Stomach smooth muscle (tissue), 2 donors: ENCODE measurements at regions not wholly inside any gene's neighbourhood (a gene's known extent, or its start where the extent isn't known, plus 50 kb on each side); places are given as distances from the start of the nearest gene placed in this dataset.

Experiments used
- H3K27ac ChIP-seq: one replicate; pipeline ENCODE4 v1.7.0; 2013; ENCODE audit warnings: mild to moderate bottlenecking, low read length, inconsistent platforms
- H3K27me3 ChIP-seq, 2 donors: one replicate each; pipeline ENCODE4 v1.7.0; 2013; ENCODE audit warnings: low read length in 2 of 2; ENCODE audit not compliant: insufficient read depth in 2 of 2, control insufficient read depth in 1 of 2
- H3K36me3 ChIP-seq, 2 donors: one replicate each; pipeline ENCODE4 v1.7.0; 2013; ENCODE audit warnings: low read length in 2 of 2; ENCODE audit not compliant: control insufficient read depth in 2 of 2, insufficient read depth in 2 of 2
- H3K4me1 ChIP-seq: one replicate; pipeline ENCODE4 v1.7.0; 2013; ENCODE audit warnings: low read length; ENCODE audit not compliant: control insufficient read depth, insufficient read depth
- H3K4me3 ChIP-seq, 2 donors: one replicate each; pipeline ENCODE4 v1.7.0; 2013; ENCODE audit warnings: low read length in 2 of 2
- H3K9ac ChIP-seq, 2 donors: one replicate each; pipeline ENCODE4 v1.7.0; 2013; ENCODE audit warnings: low read length in 2 of 2, mild to moderate bottlenecking in 1 of 2
- H3K9me3 ChIP-seq, 2 donors: one replicate each; pipeline ENCODE4 v1.7.0; 2013; ENCODE audit warnings: low read length in 2 of 2; ENCODE audit not compliant: control insufficient read depth in 2 of 2
- donor health status: healthy.
- donor health status: Pancreatic carcinoma.

DNA sequence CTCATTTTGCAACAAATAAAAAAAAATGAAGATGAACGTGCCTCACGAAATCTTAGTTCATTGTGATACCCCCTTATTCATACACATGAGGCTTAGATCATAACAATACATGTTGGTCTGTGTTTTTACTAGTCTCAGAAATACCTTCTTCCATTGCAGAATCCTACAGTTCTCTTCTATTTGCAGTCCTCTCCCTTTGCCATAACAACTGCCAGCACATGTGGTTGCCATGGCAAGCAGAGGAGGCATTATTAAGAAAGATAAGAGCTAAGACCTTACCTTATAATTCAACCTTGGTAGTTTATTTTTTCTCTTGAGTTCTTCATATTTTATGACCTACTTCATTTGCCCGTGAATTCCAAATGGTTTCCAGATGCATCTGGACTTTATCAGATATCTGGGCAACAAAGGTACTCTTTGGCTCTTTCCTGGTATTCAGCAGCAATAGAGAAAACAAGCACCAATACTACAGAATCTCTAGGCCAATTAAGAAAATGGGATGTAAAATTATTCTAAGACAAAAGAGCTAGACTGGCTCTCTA is 524.0 kb downstream of the CMPK2 start:
- Histone ChIP-seq H3K36me3 (no peaks in the 10 kb centered on the region), H3K9ac (no peak overlapping the region), H3K27ac (no peak overlapping the region), H3K4me1 (no peaks in the 10 kb centered on the region), H3K27me3 (no peaks in the 10 kb centered on the region), H3K4me3 (no peak overlapping the region), H3K9me3 (no peaks in the 10 kb centered on the region)

DNA sequence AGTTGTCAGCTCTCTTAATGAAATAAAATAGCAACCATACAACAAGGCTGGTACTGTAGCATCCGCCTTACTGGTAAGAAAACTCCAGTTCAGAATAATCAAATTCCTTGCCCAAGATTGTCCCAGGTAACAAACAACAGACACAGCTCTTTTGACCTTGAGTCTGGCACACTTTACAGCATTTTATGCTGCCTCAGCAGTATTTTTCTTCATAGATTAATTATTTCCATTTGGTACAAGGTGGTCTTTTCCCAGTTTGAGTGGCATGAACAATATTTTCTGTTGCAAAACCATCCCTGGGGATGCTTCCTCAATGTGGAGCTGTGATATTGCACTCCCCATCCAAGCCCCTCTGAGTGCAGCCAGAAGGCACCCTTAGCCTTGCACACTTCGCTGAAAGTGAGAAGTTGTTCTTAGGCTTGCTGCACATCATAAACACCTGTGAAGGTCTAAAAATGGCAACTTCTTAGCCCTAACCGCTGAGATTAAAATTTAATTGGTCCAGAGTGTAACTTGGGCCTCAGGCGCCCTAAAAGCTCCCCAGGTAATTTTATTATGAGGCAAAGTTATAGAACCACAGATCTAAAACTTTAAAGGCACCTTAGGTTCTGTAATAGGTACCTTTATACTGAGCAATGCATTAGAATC is 523.3 kb downstream of the CMPK2 start:
- Histone ChIP-seq H3K4me1 (no peaks in the 10 kb centered on the region), H3K9ac (no peak overlapping the region), H3K36me3 (no peaks in the 10 kb centered on the region), H3K27me3 (no peaks in the 10 kb centered on the region), H3K9me3 (no peaks in the 10 kb centered on the region), H3K4me3 (no peak overlapping the region), H3K27ac (no peak overlapping the region)

DNA sequence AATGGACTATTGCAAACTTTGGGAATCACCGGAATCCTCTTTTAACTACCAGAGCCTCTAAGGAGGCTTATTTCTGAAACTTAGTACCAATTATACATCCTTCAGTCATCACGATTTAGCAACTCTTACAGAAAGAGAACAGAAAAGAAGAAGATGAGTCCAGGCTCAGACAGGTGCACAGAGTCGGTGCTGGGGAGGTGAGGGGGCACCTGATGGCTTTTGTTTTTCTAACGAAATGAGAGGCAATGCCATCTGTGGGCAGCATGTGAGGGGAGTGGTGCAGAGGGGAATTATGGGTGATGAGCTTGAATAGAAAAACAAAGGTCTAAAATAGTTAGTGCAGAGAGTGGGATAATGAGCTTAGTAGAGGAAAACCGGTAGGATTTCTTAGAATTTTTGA is 522.6 kb downstream of the CMPK2 start:
- Histone ChIP-seq H3K4me1 (no peaks in the 10 kb centered on the region), H3K4me3 (no peak overlapping the region), H3K9me3 (no peaks in the 10 kb centered on the region), H3K27ac (no peak overlapping the region), H3K9ac (no peak overlapping the region), H3K27me3 (no peaks in the 10 kb centered on the region), H3K36me3 (no peaks in the 10 kb centered on the region)

DNA sequence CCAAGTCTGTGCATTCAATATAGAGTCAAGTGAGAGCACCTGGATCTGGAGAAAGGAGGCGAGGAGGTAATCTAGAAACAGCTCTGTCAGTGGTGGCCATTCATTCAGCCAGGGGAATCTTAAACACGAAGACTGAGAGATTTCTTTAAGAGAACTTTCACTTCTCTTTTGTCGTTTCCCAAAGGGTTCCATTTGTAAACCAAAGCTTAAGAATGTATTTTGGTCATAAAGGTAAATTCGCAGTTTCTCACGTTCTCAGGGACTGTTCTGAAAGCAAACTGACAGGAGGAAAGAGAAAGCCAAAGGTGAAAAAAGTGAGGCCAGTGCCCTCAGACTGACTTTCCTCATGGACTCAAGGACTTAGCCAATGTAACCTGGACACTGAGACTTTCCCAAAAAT is 513.5 kb downstream of the CMPK2 start:
- Histone ChIP-seq H3K4me1 (no peaks in the 10 kb centered on the region), H3K27me3 (no peaks in the 10 kb centered on the region), H3K9ac (no peak overlapping the region), H3K27ac (no peak overlapping the region), H3K9me3 (no peaks in the 10 kb centered on the region), H3K4me3 (no peak overlapping the region), H3K36me3 (no peaks in the 10 kb centered on the region)

DNA sequence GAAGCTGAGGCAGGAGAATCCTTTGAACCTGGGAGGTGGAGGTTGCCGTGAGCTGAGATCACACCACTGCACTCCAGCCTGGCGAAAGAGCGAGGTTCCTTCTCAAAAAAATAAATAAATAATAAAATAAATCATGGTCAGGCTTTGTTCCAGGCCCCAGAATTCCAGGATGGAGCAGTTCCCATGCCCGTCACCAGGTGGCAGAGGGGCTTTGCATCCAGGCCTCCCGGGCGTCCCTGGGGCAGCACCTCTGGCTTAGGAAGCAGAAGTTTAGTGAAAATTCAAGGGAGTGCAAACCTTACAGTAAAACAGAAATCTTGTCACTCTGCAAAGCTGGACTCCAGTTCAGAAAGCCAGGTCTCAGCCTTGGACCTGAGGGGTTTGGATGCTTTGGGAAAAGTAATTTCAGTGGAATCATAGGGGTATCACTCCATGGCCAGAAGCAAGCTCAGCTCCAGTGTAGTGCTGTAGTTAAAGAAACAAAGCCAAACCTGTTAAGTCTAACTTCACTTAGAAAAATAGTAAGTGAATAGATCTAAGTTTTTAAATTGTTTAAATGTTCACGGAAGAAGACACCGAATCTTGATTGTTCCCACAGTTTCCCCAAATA is 512.7 kb downstream of the CMPK2 start:
- H3K9ac ChIP-seq, result no peak overlapping the region
- H3K4me3 ChIP-seq, result no peak overlapping the region
- H3K27me3 ChIP-seq, result no peaks in the 10 kb centered on the region
- H3K4me1 ChIP-seq, result no peaks in the 10 kb centered on the region
- H3K27ac ChIP-seq, result no peak overlapping the region
- H3K9me3 ChIP-seq, result no peaks in the 10 kb centered on the region
- no peaks in the 10 kb centered on the region for H3K36me3 ChIP-seq

DNA sequence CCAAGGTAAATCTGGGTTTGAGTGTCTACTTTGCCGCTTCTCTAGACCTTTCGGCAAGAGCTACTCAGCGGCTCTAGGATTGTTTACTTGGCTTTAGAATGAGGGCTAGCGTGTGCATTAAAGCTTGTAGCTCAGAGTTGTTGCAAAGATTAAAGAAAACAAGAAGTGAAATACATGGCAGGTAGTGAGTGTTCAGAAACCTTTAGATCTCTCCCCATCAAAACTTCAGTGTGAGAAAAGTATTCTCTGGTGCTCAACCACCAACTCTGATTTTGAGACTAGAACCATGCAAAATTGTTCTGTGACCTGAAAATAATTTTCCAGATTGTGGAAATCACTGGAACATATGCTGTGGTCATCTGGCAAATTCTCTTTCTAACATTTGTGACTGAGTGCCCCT is 512.0 kb downstream of the CMPK2 start:
- no peaks in the 10 kb centered on the region for H3K36me3 ChIP-seq
- H3K27me3 ChIP-seq, result no peaks in the 10 kb centered on the region
- H3K4me1 ChIP-seq, result no peaks in the 10 kb centered on the region
- H3K4me3 ChIP-seq, result no peak overlapping the region
- H3K9ac ChIP-seq, result no peak overlapping the region
- H3K9me3 ChIP-seq, result no peaks in the 10 kb centered on the region
- no peak overlapping the region for H3K27ac ChIP-seq

DNA sequence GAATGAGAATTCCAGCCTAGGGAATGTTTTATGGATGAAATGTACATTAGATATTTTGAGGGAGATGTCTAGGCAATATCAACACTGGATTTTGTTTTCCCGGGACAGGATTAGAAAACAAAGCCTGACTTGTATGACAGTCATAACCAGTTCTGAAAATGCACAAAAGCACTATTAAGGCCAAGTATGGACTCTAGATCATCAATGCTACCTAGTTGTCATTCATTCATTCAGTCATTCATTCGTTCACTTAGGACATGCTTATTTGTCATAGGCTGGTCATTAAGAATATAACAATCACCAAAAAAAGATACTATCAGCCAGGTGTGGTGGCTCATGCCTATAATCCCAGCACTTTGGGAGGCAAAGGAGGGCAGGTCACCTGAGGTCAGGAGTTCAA is 511.2 kb downstream of the CMPK2 start:
- no peaks in the 10 kb centered on the region for H3K27me3 ChIP-seq
- no peaks in the 10 kb centered on the region for H3K4me1 ChIP-seq
- no peak overlapping the region for H3K4me3 ChIP-seq
- no peaks in the 10 kb centered on the region for H3K9me3 ChIP-seq
- H3K9ac ChIP-seq, result no peak overlapping the region
- H3K27ac ChIP-seq, result no peak overlapping the region
- no peaks in the 10 kb centered on the region for H3K36me3 ChIP-seq

DNA sequence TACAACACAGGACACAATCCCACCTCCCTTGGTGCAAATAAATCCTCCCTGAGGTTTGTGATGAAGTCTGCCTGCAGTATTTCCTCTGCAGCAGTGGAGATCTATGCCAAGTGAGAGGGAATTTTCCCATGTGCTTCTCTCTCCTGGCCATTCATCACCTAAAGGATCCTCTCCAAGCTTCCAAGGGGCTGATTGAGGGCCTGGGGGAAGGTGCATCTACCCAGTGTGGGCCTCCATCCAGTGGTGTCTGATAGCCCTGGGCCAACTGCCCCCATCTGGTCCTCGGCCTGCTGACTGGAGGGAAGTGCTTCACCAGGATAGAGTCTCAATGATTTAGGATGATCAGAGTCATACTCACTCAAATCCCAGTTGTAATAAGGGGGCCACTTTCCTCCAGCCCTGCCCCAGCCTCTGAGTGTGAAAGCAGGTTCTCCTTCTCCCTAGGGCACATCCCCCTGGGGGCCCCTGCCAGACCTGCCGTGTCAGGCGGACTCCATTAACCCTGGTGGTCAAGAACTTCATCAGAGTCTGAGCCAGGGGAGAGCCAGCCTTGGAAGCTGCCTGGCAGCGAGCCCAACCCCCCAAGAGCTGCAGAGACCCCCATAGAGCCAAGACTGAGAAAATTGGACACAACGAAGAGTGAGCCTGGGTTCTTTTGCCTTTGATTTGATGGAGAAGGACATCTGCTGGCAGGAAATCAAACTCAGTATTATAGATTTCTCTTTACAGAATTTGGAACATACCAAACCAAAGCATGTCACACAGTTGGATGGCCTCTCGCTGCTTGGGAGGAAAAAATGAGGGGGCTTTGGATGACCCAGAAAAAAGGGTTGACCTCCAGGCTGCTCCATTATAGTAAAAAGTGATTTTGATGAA is 509.6 kb downstream of the CMPK2 start:
- Histone ChIP-seq H3K4me3 (no peak overlapping the region), H3K27ac (no peak overlapping the region), H3K27me3 (no peaks in the 10 kb centered on the region), H3K36me3 (no peaks in the 10 kb centered on the region), H3K4me1 (no peaks in the 10 kb centered on the region), H3K9ac (no peak overlapping the region), H3K9me3 (no peaks in the 10 kb centered on the region)

DNA sequence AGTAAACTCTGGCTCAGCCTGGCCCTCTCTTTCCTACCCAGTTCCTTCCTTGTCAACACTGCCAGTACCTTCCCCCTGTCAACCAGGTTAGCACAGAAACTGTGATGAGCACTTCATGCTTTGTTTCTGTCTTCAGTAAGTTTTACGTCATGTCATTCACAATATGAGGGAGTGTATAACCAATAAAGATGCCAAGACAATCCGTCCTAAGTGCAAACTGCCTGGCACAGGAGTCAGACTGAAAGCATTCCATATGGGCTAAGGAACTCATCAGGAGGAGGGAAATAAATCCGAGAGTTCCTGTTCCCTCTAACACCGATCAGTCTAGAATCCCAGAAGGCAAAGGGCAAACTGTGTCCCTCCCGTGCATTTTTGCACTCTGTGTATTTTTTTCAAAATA is 507.2 kb downstream of the CMPK2 start:
- no peaks in the 10 kb centered on the region for H3K9me3 ChIP-seq
- no peak overlapping the region for H3K4me3 ChIP-seq
- H3K9ac ChIP-seq, result no peak overlapping the region
- H3K27ac ChIP-seq, result no peak overlapping the region
- no peaks in the 10 kb centered on the region for H3K27me3 ChIP-seq
- no peaks in the 10 kb centered on the region for H3K4me1 ChIP-seq
- H3K36me3 ChIP-seq, result no peaks in the 10 kb centered on the region

DNA sequence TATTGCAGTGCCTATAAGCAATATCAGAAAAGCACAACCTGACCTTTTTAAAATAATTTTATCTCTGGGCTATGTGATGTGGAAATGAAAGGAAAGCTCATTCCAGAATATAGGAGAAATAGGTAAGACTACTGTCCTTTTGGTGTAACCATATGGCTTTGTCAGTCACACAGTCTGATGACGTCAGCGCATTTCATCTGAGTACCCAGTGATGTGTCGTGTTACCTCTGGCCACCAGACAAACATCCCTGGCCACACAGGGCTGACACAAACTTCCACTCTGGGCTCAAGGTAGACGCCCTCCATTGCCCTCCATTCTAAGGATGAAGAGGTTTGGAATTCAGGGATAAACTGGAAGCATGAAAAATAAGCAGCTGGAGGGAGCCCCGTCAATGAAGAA is 506.7 kb downstream of the CMPK2 start:
- Histone ChIP-seq H3K4me3 (no peak overlapping the region), H3K4me1 (no peaks in the 10 kb centered on the region), H3K27me3 (no peaks in the 10 kb centered on the region), H3K27ac (no peak overlapping the region), H3K9ac (no peak overlapping the region), H3K36me3 (no peaks in the 10 kb centered on the region), H3K9me3 (no peaks in the 10 kb centered on the region)
